HCT116 (cell line): ENCODE measurements at regions not wholly inside any gene's neighbourhood (a gene's known extent, or its start where the extent isn't known, plus 50 kb on each side); places are given as distances from the start of the nearest gene placed in this dataset.

Experiments used
- ATAC-seq: fragments of 200-7000 bp; cut with Tn5 transposase; 2 replicates; pipeline ENCODE4 v1.9.1; 2020; ENCODE audit warnings: mild to moderate bottlenecking, moderate library complexity
- BruUV-seq: library from RNA; stranded (reverse); fragments of 400-500 nt; replicated peaks from 2 replicates; lab custom pipeline; 2021; lab: Mats Ljungman, UMichigan
- CTCF ChIA-PET: fragments of 300-600 bp; sonication (Branson Sonifier 250); formaldehyde crosslinking; loops from one replicate; lab custom pipeline; 2021; ENCODE audit warnings: antibody characterized with exemption; lab: Charles Lee
- POLR2A ChIA-PET: fragments of 300-600, 350-600 bp; sonication (Branson Sonifier 250); formaldehyde crosslinking; loops from one replicate; lab custom pipeline; 2021; ENCODE audit warnings: antibody characterized with exemption; lab: Charles Lee
- RAD21 ChIA-PET, 2 experiments: fragments of 300-600 bp; sonication (Branson Sonifier 250); formaldehyde crosslinking; loops; one replicate each; lab custom pipeline; 2023; ENCODE audit warnings: low total read pairs in 2 of 2; ENCODE audit not compliant: uncharacterized antibody in 2 of 2, unreplicated experiment in 2 of 2, low non-redundant PET in 1 of 2; lab: Charles Lee
- DNase-seq: peaks from one replicate; pipeline ENCODE4 v3.0.0-alpha.2; 2010; ENCODE audit warnings: low read depth, low spot score
- H2AFZ ChIP-seq: fragments of 200-600 bp; shearing (Covaris generic), sonication (generic); 2 replicates; pipeline ENCODE4 v1.6.1; 2017; ENCODE audit warnings: low read depth, mixed run types, mixed read lengths, antibody characterized with exemption, low read length; ENCODE audit not compliant: poor library complexity, severe bottlenecking
- H3K27ac ChIP-seq: 2 replicates; pipeline ENCODE4 v1.5.1; 2012; ENCODE audit warnings: low read depth, low read length
- H3K27me3 ChIP-seq: fragments of 200-600 bp; sonication (generic); 2 replicates; pipeline ENCODE4 v1.6.1; 2016; ENCODE audit warnings: mixed run types, low read length, mixed read lengths; ENCODE audit not compliant: insufficient read depth
- H3K36me3 ChIP-seq, 2 experiments: fragments of 200-500 bp in 1 of 2; fragments of 200-600 bp in 1 of 2; sonication (Bioruptor generic) in 1 of 2; sonication (generic) in 1 of 2; 2 replicates each; pipeline versions ENCODE4 v1.5.1 to v1.6.1; 2014 to 2016; ENCODE audit warnings: low read length in 2 of 2, inconsistent platforms in 1 of 2, mixed read lengths in 1 of 2, mixed run types in 1 of 2; ENCODE audit not compliant: insufficient read depth in 2 of 2, control insufficient read depth in 1 of 2
- H3K4me1 ChIP-seq, 2 experiments: fragments of 200-600 bp in 1 of 2; sonication (generic) in 1 of 2; 2 replicates each; pipeline versions ENCODE4 v1.5.1 to v1.6.1; 2012 to 2017; ENCODE audit warnings: low read length in 2 of 2, inconsistent platforms in 1 of 2, mild to moderate bottlenecking in 1 of 2, mixed read lengths in 1 of 2, mixed run types in 1 of 2, moderate library complexity in 1 of 2; ENCODE audit not compliant: insufficient read depth in 2 of 2, control insufficient read depth in 1 of 2
- H3K4me2 ChIP-seq: fragments of 200-600 bp; sonication (generic); 2 replicates; pipeline ENCODE4 v1.6.1; 2017; ENCODE audit warnings: mixed run types, low read length, mixed read lengths
- H3K4me3 ChIP-seq, 2 experiments: fragments of 200-600 bp in 1 of 2; sonication (generic) in 1 of 2; replicated peaks in 1 of 2; 2 replicates each; pipeline ENCODE4 v1.5.1; 2011 to 2016; ENCODE audit warnings: low read length in 2 of 2, control low read depth in 1 of 2, low read depth in 1 of 2, mild to moderate bottlenecking in 1 of 2, mixed read lengths in 1 of 2, mixed run types in 1 of 2
- H3K79me2 ChIP-seq: fragments of 200-600 bp; sonication (generic); 2 replicates; pipeline ENCODE4 v1.6.1; 2017; ENCODE audit warnings: mild to moderate bottlenecking, mixed run types, low read length, moderate library complexity, mixed read lengths; ENCODE audit not compliant: insufficient read depth
- H3K9ac ChIP-seq: fragments of 200-600 bp; sonication (generic); 2 replicates; pipeline ENCODE4 v1.6.1; 2016; ENCODE audit warnings: low read length, mixed read lengths
- H3K9me2 ChIP-seq: fragments of 200-600 bp; sonication (generic), shearing (Covaris generic); 2 replicates; pipeline ENCODE4 v1.6.1; 2017; ENCODE audit warnings: mixed run types, mild to moderate bottlenecking, moderate library complexity; ENCODE audit not compliant: insufficient read depth
- H3K9me3 ChIP-seq, 2 experiments: fragments of 200-500 bp in 1 of 2; fragments of 200-600 bp in 1 of 2; sonication (Bioruptor generic) in 1 of 2; sonication (generic) in 1 of 2; 2 replicates each; pipeline ENCODE4 v1.6.1; 2014 to 2017; ENCODE audit warnings: low read length in 2 of 2, mixed read lengths in 2 of 2, inconsistent platforms in 1 of 2, low read depth in 1 of 2, mild to moderate bottlenecking in 1 of 2, mixed run types in 1 of 2, moderate library complexity in 1 of 2; ENCODE audit not compliant: control insufficient read depth in 1 of 2, insufficient read depth in 1 of 2
- H4K20me1 ChIP-seq: fragments of 200-600 bp; sonication (generic), shearing (Covaris generic); 2 replicates; pipeline ENCODE4 v1.6.1; 2017; ENCODE audit warnings: mixed run types, mild to moderate bottlenecking, moderate library complexity; ENCODE audit not compliant: insufficient read depth
- ATF3 ChIP-seq: IDR thresholded peaks from 2 replicates; pipeline ENCODE4 v1.6.1; 2012
- EGR1 ChIP-seq: IDR thresholded peaks from 2 replicates; pipeline ENCODE4 v1.6.1; 2012; ENCODE audit warnings: low read depth
- EZH2 ChIP-seq: fragments of 200-600 bp; sonication (generic); IDR thresholded peaks from 2 replicates; pipeline ENCODE4 v1.6.1; 2017; ENCODE audit warnings: antibody characterized with exemption, mixed run types
- EZH2phosphoT487 ChIP-seq: fragments of 200-600 bp; IDR thresholded peaks from 2 replicates; pipeline ENCODE4 v1.6.1; 2018; ENCODE audit warnings: antibody characterized with exemption, borderline replicate concordance
- MAX ChIP-seq: IDR thresholded peaks from 2 replicates; pipeline ENCODE4 v1.6.1; 2012
- REST ChIP-seq: IDR thresholded peaks from 2 replicates; pipeline ENCODE4 v1.6.1; 2012; ENCODE audit warnings: low read depth
- SRF ChIP-seq: IDR thresholded peaks from 2 replicates; pipeline ENCODE4 v1.6.1; 2012; ENCODE audit warnings: low read depth
- YY1 ChIP-seq: IDR thresholded peaks from 2 replicates; pipeline ENCODE4 v1.6.1; 2011; ENCODE audit warnings: low read length, low read depth, moderate library complexity, mild to moderate bottlenecking; ENCODE audit not compliant: insufficient replicate concordance; ENCODE audit errors: extremely low read depth
- ZNF274 ChIP-seq: fragments of 200-500 bp; sonication (Bioruptor generic); IDR thresholded peaks from 2 replicates; pipeline ENCODE4 v1.6.1; 2014; ENCODE audit warnings: mild to moderate bottlenecking, low read depth, low read length, inconsistent platforms
- intact Hi-C: fragments of 100-400 bp; cut with micrococcal nuclease; formaldehyde crosslinking; loops from 2 replicates; pipeline ENCODE4 v1.10.0; 2022

- no peak overlapping the region for H3K4me3 ChIP-seq
- no peak overlapping the region for H3K4me2 ChIP-seq
- TF ChIP-seq EGR1 (no peak), YY1 (no peak), EZH2 (no peak), REST (no peak), EZH2phosphoT487 (no peak), ATF3 (no peak), ZNF274 (no peak), MAX (no peak), SRF (no peak)
- H3K9me2 ChIP-seq, result no peaks in the 10 kb centered on the region
- no peak overlapping the region for H3K27ac ChIP-seq
- intact Hi-C loops, result no loop called here
- DNase-seq, result no peak
- no TSS peak for BruUV-seq
- no peaks in the 10 kb centered on the region for H3K27me3 ChIP-seq
- ATAC-seq, result no peak
- ChIA-PET CTCF (no interaction called here), RAD21 (no interaction called here), POLR2A (no interaction called here)
- no peaks in the 10 kb centered on the region for H3K79me2 ChIP-seq
- no peaks in the 10 kb centered on the region for H3K9me3 ChIP-seq
- no peak overlapping the region for H2AFZ ChIP-seq
- no peak overlapping the region for H3K9ac ChIP-seq
- peaks cover 13 to 21% of the 10 kb centered on the region in 2 experiments for H3K4me1 ChIP-seq
- H3K36me3 ChIP-seq, result no peaks in the 10 kb centered on the region
- H4K20me1 ChIP-seq, result no peaks in the 10 kb centered on the region
These were observed 108.6 kb downstream of the ZBTB18 start for GRCh38 chr1:244159646-244160045.
